Neural cell (in vitro differentiated cells): ENCODE measurements at regions not wholly inside any gene's neighbourhood (a gene's known extent, or its start where the extent isn't known, plus 50 kb on each side); places are given as distances from the start of the nearest gene placed in this dataset.

Source experiments
- CTCF ChIP-seq: fragments of 450-650 bp; IDR thresholded peaks from 2 replicates; pipeline ENCODE4 v1.5.1; 2014; ENCODE audit warnings: antibody characterized with exemption, mild to moderate bottlenecking, moderate library complexity; ENCODE audit not compliant: poor library complexity, severe bottlenecking
- EP300 ChIP-seq: fragments of 450-650 bp; conservative IDR thresholded peaks from 2 replicates; pipeline ENCODE4 v1.6.1; 2014; ENCODE audit warnings: antibody characterized with exemption, mild to moderate bottlenecking, moderate library complexity; ENCODE audit not compliant: poor library complexity, severe bottlenecking
- EZH2 ChIP-seq: fragments of 200-600, 300-800 bp; shearing (Covaris generic), sonication (generic); IDR thresholded peaks from 2 replicates; pipeline ENCODE4 v1.6.1; 2014; ENCODE audit warnings: antibody characterized with exemption, low read length, borderline replicate concordance, mild to moderate bottlenecking; ENCODE audit not compliant: insufficient read depth, poor library complexity, severe bottlenecking
- MXI1 ChIP-seq: fragments of 450-650 bp; conservative IDR thresholded peaks from 2 replicates; pipeline ENCODE4 v1.6.1; 2014; ENCODE audit warnings: antibody characterized with exemption, mild to moderate bottlenecking; ENCODE audit not compliant: poor library complexity, severe bottlenecking
- POLR2AphosphoS5 ChIP-seq: IDR thresholded peaks from 2 replicates; pipeline ENCODE4 v1.6.1; 2012
- RAD21 ChIP-seq: fragments of 450-650 bp; conservative IDR thresholded peaks from 2 replicates; pipeline ENCODE4 v1.6.1; 2014; ENCODE audit warnings: antibody characterized with exemption, mild to moderate bottlenecking, moderate library complexity
- REST ChIP-seq: IDR thresholded peaks from 2 replicates; pipeline ENCODE4 v1.6.1; 2012; ENCODE audit warnings: borderline replicate concordance
- SMC3 ChIP-seq: fragments of 450-650 bp; conservative IDR thresholded peaks from 2 replicates; pipeline ENCODE4 v1.6.1; 2014; ENCODE audit warnings: antibody characterized with exemption, mild to moderate bottlenecking, moderate library complexity; ENCODE audit not compliant: poor library complexity
- TAF1 ChIP-seq: IDR thresholded peaks from 2 replicates; pipeline ENCODE4 v1.6.1; 2012; ENCODE audit warnings: low read depth

- TF ChIP-seq TAF1 (no peak), SMC3 (no peak), CTCF (no peak), EP300 (no peak), RAD21 (no peak), MXI1 (no peak), POLR2AphosphoS5 (no peak), EZH2 (no peak), REST (no peak)
These were observed 265.5 kb upstream of the ADRA1B start for GRCh38 chr5:159650803-159651202.
